ENCODE measurements at regions not wholly inside any gene's neighbourhood (a gene's known extent, or its start where the extent isn't known, plus 50 kb on each side); places are given as distances from the start of the nearest gene placed in this dataset.
"Not testable (repeated sequence)": the region's sequence is repeated elsewhere in the genome, so short reads cannot be mapped to it uniquely, and the experiment has no call there.

GRCh38 chr5:99675974-99676373 is 747.2 kb upstream of the CHD1 start:
- intact Hi-C loops (cut with micrococcal nuclease), result no loop called here
- ATAC-seq, result no peak
- no peak for DNase-seq

DNA sequence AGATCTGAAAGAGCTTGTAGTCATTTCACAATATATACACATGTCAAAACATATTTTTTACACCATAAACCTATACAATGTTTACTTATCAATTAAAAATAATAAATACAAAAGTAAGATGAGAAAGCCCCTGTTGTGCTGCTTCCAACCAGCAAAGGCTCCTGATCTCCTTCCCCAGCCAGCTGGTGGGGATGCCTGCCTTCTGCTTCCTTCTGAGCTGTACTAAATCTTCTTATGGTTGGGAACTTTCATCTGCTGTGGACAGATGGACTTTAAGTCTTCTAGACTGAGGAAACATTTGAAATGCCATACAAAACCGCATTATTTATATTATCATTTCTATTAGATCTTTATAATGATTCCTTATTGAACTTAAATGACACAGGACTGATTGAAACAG is 745.3 kb upstream of the CHD1 start:
- no peak for DNase-seq
- intact Hi-C loops (cut with micrococcal nuclease), result no loop called here
- no peak for ATAC-seq

- no peak for DNase-seq
- ATAC-seq, result no peak
- intact Hi-C loops (cut with micrococcal nuclease), result no loop called here
Observed at GRCh38 chr5:99664972-99665371, 736.2 kb upstream of the CHD1 start.

DNA sequence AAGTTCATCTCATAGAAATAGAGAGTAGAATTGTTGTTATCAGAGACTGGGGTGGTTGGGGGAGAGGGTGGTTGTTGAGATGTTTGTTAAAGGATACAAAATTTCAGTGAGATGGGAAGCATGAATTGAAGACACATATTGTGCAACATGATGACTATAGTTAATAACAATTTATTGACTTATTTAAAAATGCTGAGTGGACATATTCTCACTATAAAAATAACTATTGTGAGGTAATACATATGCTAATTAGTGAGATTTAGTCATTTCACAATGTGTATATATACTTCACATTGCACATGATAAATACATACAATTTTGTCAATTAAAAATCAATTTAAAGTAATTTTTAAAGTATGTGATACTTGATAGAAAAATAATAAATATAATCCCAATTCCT is 722.5 kb upstream of the CHD1 start:
- no peak for ATAC-seq
- no peak for DNase-seq
- intact Hi-C loops (cut with micrococcal nuclease), result no loop called here

DNA sequence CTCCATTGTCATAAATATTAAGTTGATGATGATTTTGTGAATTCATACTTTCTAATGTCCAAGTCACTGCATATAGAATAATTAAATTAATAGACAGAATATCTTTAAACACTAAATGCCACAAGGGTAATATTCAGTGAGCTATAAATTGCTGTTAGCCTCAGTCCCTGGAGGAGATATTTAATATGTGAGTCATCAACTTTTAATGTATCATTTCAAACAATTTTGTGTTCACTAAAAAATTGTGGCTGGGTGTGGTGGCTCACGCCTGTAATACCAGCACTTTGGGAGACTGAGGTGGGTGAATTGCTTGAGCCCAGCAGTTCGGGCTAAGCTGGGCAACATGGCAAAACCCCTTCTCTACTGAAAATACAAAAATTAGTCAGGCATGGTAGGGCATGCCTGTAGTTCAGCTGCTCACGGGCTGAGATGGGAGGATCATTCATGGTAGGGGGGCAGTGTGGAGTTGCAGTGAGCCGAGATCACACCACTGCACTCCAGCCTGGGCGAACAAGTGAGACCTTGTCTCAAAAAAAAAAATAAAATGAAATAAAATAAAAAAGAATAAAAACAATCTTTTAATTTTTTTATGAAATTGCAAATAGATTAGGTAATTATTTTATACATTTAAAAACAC is 717.3 kb upstream of the CHD1 start:
- no peak for ATAC-seq
- intact Hi-C loops (cut with micrococcal nuclease), result no loop called here
- DNase-seq, result no peak

- no peak for ATAC-seq
- intact Hi-C loops (cut with micrococcal nuclease), result no loop called here
- DNase-seq, result no peak
Observed at GRCh38 chr5:99644822-99645221, 716.0 kb upstream of the CHD1 start.

GRCh38 chr5:99640646-99641045 is 711.8 kb upstream of the CHD1 start:
- ATAC-seq, result no peak
- no peak for DNase-seq
- intact Hi-C loops (cut with micrococcal nuclease), result no loop called here

GRCh38 chr5:99639905-99640304 is 711.1 kb upstream of the CHD1 start:
- no peak for ATAC-seq

DNA sequence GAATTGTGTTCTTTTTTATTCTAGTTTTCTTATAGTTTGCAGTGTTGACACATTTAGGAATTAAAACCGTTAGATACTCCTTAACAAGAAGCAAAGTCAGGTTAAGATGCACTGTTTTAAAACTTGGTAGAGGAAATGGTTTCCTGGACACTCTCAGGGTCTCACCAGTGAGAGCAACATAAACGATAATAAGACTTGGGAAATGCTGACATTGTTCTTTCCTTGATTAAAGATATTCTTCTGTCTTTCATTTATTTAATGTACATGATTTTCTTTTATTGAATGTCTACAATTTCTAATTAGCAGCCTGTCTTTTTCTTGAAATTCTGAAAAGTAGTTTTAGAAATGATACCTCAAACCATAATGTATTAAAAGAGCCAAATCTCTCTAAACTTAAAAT is 707.9 kb upstream of the CHD1 start:
- intact Hi-C loops (cut with micrococcal nuclease), result no loop called here
- no peak for DNase-seq
- ATAC-seq, result no peak

More at GRCh38 chr5:99639905-99640304, 711.1 kb upstream of the CHD1 start:
- DNase-seq, result no peak
- intact Hi-C loops (cut with micrococcal nuclease), result no loop called here

- ATAC-seq (no peak), DNase-seq (no peak)
- intact Hi-C loops (cut with micrococcal nuclease), result no loop called here
Observed at GRCh38 chr5:99621772-99622681, 693.2 kb upstream of the CHD1 start.

GRCh38 chr5:99617335-99617734 is 688.5 kb upstream of the CHD1 start:
- intact Hi-C loops (cut with micrococcal nuclease), result no loop called here
- ATAC-seq (no peak), DNase-seq (no peak)

DNA sequence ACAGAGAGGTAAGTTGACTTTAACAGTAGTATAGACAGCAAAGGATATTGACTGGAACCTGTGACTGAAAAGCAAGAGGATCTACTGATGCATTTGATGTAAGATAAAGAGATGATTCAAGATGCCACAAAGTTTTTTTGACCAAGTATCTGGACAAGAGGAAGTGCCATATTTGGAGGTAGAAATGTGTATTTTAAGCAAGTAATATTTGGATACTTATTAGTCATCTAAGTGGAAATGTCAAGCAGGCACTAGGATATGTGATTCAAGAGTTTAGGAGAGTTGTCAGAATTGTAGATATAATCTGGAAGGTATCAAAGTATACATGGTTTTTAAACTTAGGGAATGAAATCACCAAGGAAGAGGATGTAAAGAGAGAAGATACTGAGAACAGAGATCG is 686.1 kb upstream of the CHD1 start:
- intact Hi-C loops (cut with micrococcal nuclease), result no loop called here
- DNase-seq (no peak), ATAC-seq (no peak)

DNA sequence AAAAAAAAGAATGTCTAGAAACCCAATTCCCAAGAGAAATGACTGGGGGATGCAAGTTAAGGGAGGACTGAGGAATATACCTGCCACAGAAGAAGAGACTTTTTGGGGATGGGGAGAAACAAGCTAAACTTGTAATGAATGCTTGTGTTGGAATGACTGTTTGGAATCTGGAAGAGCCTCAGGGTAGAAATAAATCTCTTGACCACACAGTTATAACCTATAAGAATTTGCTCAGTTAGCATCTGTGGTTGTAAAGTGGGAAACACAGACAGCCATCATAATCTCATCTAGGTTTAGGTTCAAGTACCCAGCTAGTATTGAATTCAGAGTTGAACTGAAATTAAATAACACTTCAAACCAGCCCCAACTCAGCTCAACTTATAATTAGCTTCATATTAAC is 678.3 kb upstream of the CHD1 start:
- ATAC-seq (no peak), DNase-seq (no peak)
- intact Hi-C loops (cut with micrococcal nuclease), result no loop called here

DNA sequence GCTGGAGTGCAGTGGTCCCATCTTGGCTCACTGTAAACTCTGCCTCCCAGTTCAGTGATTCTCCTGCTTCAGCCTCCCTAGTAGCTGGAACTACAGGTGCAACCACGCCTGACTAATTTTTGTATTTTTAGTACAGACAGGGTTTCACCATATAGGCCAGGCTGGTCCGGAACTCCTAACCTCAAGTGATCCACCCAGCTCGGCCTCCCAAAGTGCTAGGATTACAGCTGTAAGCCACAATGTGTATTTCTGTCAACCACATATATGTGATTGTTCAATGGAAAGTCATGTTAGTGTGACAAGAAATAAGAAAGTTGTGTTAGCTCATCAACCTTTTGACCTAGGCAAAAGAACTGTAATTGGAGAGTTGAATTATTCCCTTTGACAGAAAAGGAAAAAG is 677.1 kb upstream of the CHD1 start:
- intact Hi-C loops (cut with micrococcal nuclease), result no loop called here
- DNase-seq (no peak), ATAC-seq (no peak)

GRCh38 chr5:99600952-99601351 is 672.1 kb upstream of the CHD1 start:
- ATAC-seq, result no peak
- DNase-seq, result no peak
- intact Hi-C loops (cut with micrococcal nuclease), result no loop called here

DNA sequence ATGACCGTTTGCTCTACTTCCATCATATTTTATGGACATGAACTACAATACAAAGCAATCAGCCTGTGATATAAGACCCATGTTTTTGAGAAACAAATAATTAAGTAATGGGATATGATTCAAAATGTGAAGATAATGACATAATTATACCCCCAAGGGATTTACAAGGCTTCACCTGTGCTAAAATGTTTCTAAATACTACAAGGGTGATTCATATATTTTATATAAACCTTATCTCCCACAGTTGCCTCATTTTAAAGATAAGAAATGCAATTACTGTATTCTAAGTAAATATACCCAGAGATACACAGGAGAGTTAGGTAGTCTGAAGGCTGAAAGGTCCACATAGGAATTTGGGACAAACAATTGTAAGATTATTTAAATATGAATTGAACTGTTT is 662.0 kb upstream of the CHD1 start:
- DNase-seq, result no peak
- no peak for ATAC-seq
- intact Hi-C loops (cut with micrococcal nuclease), result no loop called here

- DNase-seq (no peak), ATAC-seq (no peak)
- intact Hi-C loops (cut with micrococcal nuclease), result no loop called here
Observed at GRCh38 chr5:99589424-99589823, 660.6 kb upstream of the CHD1 start.

DNA sequence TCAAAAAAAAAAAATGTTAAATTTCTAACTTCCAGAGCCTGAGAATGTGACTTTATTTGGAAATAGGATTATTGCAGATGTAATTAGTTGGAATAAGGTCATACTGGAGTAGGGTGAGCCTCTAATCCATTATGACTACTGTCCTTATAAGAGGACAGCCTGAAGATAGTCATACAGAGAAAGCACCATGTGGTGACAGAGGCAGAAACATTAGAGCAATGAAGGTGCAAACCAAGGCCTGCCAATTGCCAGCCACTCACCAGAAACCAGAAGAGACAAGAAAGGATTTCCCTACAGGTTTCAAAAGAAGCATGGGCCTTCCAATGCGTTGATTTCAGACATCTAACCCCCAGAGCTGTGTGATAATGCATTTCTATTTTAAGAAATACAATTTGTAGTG is 659.2 kb upstream of the CHD1 start:
- DNase-seq, result no peak
- ATAC-seq, result no peak
- intact Hi-C loops (cut with micrococcal nuclease), result no loop called here

GRCh38 chr5:99586878-99587277 is 658.1 kb upstream of the CHD1 start:
- ATAC-seq, result no peak
- DNase-seq, result no peak
- intact Hi-C loops (cut with micrococcal nuclease), result no loop called here

DNA sequence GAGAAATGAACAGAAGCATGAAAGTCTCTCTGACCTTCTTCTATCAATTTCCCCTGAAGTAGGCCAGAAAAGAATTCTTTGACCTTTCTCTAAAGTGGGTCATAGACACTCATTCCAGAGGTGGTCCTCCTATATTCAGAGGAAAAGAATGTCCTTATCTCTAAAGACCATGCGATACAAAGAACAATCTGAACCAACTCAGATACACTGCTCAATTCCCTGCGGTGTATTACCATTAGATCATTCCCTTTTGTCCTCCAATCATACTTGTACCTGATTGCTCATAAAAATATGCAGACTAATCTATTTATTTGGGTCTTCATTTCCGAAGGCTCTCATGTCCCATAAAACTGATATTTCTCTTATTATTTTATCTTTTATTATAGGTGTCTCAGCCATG is 652.4 kb upstream of the CHD1 start:
- intact Hi-C loops (cut with micrococcal nuclease); DNase-seq; ATAC-seq: not testable (repeated sequence)

All from left ventricle myocardium superior (tissue), 1 donor.